Esophagus squamous epithelium (tissue), 5 donors: ENCODE measurements at regions not wholly inside any gene's neighbourhood (a gene's known extent, or its start where the extent isn't known, plus 50 kb on each side); places are given as distances from the start of the nearest gene placed in this dataset.

Experiments
- DNase-seq: peaks from one replicate; lab custom pipeline; 2025; lab: John Stamatoyannopoulos, UW
- H3K27ac ChIP-seq, 4 donors: fragments of 200-600 bp; sonication (generic); one replicate each; pipeline ENCODE4 v1.5.1; 2016 to 2019; ENCODE audit warnings: mild to moderate bottlenecking in 1 of 4
- H3K27me3 ChIP-seq, 4 donors: fragments of 200-600 bp; sonication (generic); 1 replicate in 3 of 4; 2 replicates in 1 of 4; pipeline versions ENCODE4 v1.5.1 to v1.6.0; 2017 to 2021; ENCODE audit warnings: antibody characterized with exemption in 1 of 4
- H3K36me3 ChIP-seq, 3 donors: fragments of 200-600 bp; sonication (generic); one replicate each; pipeline ENCODE4 v1.5.1; 2016 to 2019
- H3K4me1 ChIP-seq, 3 donors: fragments of 200-600 bp; sonication (generic); one replicate each; pipeline ENCODE4 v1.5.1; 2017 to 2019
- H3K4me3 ChIP-seq, 4 donors: fragments of 200-600 bp; sonication (generic); 1 replicate in 3 of 4; 2 replicates in 1 of 4; pipeline ENCODE4 v1.5.1; 2016 to 2019; ENCODE audit warnings: mild to moderate bottlenecking in 2 of 4, moderate library complexity in 1 of 4
- H3K9me3 ChIP-seq, 3 donors: fragments of 200-600 bp; sonication (generic); one replicate each; pipeline ENCODE4 v1.5.1; 2016 to 2019
- CTCF ChIP-seq, 6 experiments: fragments of 450-650 bp in 4 of 6; fragments of 200-600 bp in 2 of 6; sonication (generic) in 2 of 6; IDR thresholded peaks; one replicate each; pipeline ENCODE4 v1.5.1; 2016 to 2019; ENCODE audit warnings: antibody characterized with exemption in 6 of 6, mild to moderate bottlenecking in 4 of 6, moderate library complexity in 4 of 6
- POLR2A ChIP-seq, 4 donors: fragments of 450-650 bp; IDR thresholded peaks; one replicate each; pipeline ENCODE4 v1.6.1; 2017; ENCODE audit warnings: antibody characterized with exemption in 4 of 4, mild to moderate bottlenecking in 4 of 4, moderate library complexity in 3 of 4
- WGBS, 2 donors: methylation state at CpG; one replicate each; pipeline ENCODE4 v1.1.5; 2018; 5-methylcytosine and 5-hydroxymethylcytosine counted together
- intact Hi-C: fragments of 100-400 bp; cut with DNase I; formaldehyde crosslinking; loops from one replicate; pipeline ENCODE4 v1.15.0; 2022
- donor health status: DM: yes; HTN: yes; CAD: no.

DNA sequence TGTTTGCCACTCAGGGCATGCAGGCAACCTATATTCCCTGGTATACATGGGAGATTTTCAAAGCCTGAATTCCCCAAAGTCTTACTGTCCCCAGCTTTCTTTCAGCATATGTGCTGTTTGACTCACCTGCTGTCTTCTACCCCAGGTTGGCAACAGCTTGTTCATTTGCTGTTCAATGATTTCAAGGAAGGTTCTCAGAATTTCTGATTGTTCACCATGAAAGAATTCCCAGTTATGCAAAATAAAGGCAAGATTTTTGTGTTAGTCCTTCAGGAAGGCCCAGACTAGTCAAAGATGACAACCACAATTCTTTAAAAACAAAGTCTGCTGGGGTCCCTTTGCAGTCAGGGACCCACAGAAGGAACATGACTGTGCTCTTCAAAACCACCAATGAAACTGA lies 1057.8 kb upstream of the CDH2 start:
- Histone ChIP-seq H3K4me3 (no peak overlapping the region), H3K36me3 (no peaks in the 10 kb centered on the region), H3K9me3 (no peaks in the 10 kb centered on the region), H3K27me3 (no peaks in the 10 kb centered on the region), H3K27ac (no peak overlapping the region), H3K4me1 (no peaks in the 10 kb centered on the region)
- intact Hi-C loops: no loop called here
- DNase-seq: no peak
- TF ChIP-seq POLR2A (IDR thresholded peaks at IDR 0.05): no peak
- TF ChIP-seq CTCF (IDR thresholded peaks at IDR 0.05): no peak

DNA sequence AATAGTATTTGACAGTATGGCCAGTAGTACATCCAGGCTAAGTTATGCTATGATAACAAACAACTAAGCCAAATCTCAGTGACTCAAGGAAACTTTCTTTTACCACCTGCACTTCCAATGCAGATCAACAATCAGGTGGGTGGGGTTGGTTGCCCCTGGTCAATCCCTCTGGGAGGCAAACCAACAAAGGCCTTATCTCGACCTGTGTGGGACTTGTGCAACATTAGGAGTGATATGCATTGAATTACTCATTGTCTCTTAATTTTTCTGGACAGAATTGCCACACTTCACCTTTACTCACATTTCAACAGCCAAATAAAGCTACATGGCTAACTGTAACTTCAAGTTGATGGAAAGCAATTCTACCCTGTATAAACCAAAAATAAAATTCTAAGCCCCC lies 1049.3 kb upstream of the CDH2 start:
- intact Hi-C loops: no loop called here
- Histone ChIP-seq H3K36me3 (no peaks in the 10 kb centered on the region), H3K27me3 (no peaks in the 10 kb centered on the region), H3K27ac (no peak overlapping the region), H3K4me1 (no peaks in the 10 kb centered on the region), H3K9me3 (no peaks in the 10 kb centered on the region), H3K4me3 (no peak overlapping the region)
- TF ChIP-seq POLR2A (IDR thresholded peaks at IDR 0.05) (no peak), CTCF (IDR thresholded peaks at IDR 0.05) (no peak)
- no peak for DNase-seq
- 21 to 40% methylated on average over 1 of the region's 1 CpG for WGBS, 2 donors

DNA sequence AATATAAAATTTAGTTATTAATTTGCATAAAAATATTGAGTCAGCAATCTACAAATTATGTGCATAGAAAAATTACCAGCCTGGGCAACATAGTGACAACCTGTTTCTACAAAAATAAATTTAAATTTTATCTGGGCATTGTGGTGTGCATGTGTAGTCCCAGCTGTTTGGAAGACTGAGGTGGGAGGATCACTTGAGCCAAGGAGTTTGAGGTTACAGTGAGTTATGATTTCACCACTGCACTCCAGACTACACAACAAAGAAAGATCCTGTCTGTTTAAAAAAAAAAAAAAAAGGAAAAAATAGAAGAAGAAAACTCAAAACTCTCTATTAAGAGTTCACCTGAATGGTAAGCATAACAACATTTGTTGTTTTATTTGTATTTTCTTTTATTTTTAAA lies 1048.4 kb upstream of the CDH2 start:
- TF ChIP-seq CTCF (IDR thresholded peaks at IDR 0.05) (no peak), POLR2A (IDR thresholded peaks at IDR 0.05) (no peak)
- no peak overlapping the region for H3K27ac ChIP-seq
- no peaks in the 10 kb centered on the region for H3K27me3 ChIP-seq
- no peak for DNase-seq
- intact Hi-C loops: no loop called here
- H3K4me1 ChIP-seq: no peaks in the 10 kb centered on the region
- H3K4me3 ChIP-seq: no peak overlapping the region
- H3K9me3 ChIP-seq: no peaks in the 10 kb centered on the region
- no peaks in the 10 kb centered on the region for H3K36me3 ChIP-seq

DNA sequence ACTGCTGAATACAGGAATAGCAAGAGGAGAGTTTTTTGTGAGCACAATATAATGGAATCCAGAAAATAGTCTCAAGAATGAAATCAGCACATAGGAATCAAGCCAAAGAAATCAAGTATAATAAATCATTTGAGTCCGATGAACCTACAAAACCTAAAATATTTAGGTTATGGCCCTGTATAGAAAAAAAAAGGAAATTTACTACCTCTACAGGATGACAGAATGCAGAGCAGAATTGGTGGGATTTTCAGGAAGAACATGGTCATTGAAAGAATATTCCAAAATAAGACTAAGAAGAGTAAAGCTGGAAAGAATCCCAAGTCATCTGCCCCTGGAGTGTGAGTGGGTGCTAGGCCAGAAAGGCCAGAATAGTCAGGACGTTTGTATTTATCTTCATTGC lies 1041.2 kb upstream of the CDH2 start:
- intact Hi-C loops: no loop called here
- Histone ChIP-seq H3K27ac (no peak overlapping the region), H3K9me3 (no peaks in the 10 kb centered on the region), H3K36me3 (no peaks in the 10 kb centered on the region), H3K4me1 (no peaks in the 10 kb centered on the region), H3K4me3 (no peak overlapping the region), H3K27me3 (no peaks in the 10 kb centered on the region)
- WGBS, 2 donors: 47 to 60% methylated on average over 2 of the region's 2 CpGs
- DNase-seq: no peak
- TF ChIP-seq CTCF (IDR thresholded peaks at IDR 0.05) (no peak), POLR2A (IDR thresholded peaks at IDR 0.05) (no peak)

GRCh38 chr18:29217124-29217915 lies 1040.4 kb upstream of the CDH2 start:
- 48 to 54% methylated on average over 2 of the region's 2 CpGs for WGBS, 2 donors
- intact Hi-C loops: no loop called here
- H3K27ac ChIP-seq: no peak overlapping the region
- no peak overlapping the region for H3K4me3 ChIP-seq
- TF ChIP-seq POLR2A (IDR thresholded peaks at IDR 0.05) (no peak), CTCF (IDR thresholded peaks at IDR 0.05) (no peak)
- H3K4me1 ChIP-seq: no peaks in the 10 kb centered on the region
- DNase-seq: no peak
- H3K27me3 ChIP-seq: no peaks in the 10 kb centered on the region
- H3K9me3 ChIP-seq: no peaks in the 10 kb centered on the region
- H3K36me3 ChIP-seq: no peaks in the 10 kb centered on the region
